DOHH2 (cell line): ENCODE measurements at regions not wholly inside any gene's neighbourhood (a gene's known extent, or its start where the extent isn't known, plus 50 kb on each side); places are given as distances from the start of the nearest gene placed in this dataset.

Experiments used
- H3F3A ChIP-seq: fragments of 200-600 bp; sonication (generic), shearing (Covaris generic); 2 replicates; pipeline ENCODE4 v1.6.0; 2016; ENCODE audit warnings: antibody characterized with exemption, mild to moderate bottlenecking; ENCODE audit not compliant: control insufficient read depth, insufficient read depth
- H3K27ac ChIP-seq: fragments of 200-600 bp; sonication (generic); 2 replicates; pipeline ENCODE4 v1.5.1; 2014; ENCODE audit warnings: low read depth, mild to moderate bottlenecking, low read length, moderate library complexity
- H3K27me3 ChIP-seq: fragments of 200-600 bp; sonication (generic); 2 replicates; pipeline ENCODE4 v1.6.1; 2014; ENCODE audit warnings: mild to moderate bottlenecking, low read length, mixed read lengths; ENCODE audit not compliant: control insufficient read depth
- H3K36me3 ChIP-seq: fragments of 200-600 bp; sonication (generic); 2 replicates; pipeline ENCODE4 v1.6.1; 2014; ENCODE audit warnings: mild to moderate bottlenecking, low read length, moderate library complexity, mixed read lengths; ENCODE audit not compliant: control insufficient read depth
- H3K4me1 ChIP-seq: fragments of 200-600 bp; sonication (generic); 2 replicates; pipeline ENCODE4 v1.6.1; 2014; ENCODE audit warnings: mild to moderate bottlenecking, low read length, mixed read lengths; ENCODE audit not compliant: control insufficient read depth
- H3K4me2 ChIP-seq: fragments of 200-600 bp; sonication (generic); 2 replicates; pipeline ENCODE4 v1.6.0; 2014; ENCODE audit warnings: mild to moderate bottlenecking, low read length, moderate library complexity
- H3K4me3 ChIP-seq: fragments of 200-600 bp; sonication (generic); 2 replicates; pipeline ENCODE4 v1.5.1; 2014; ENCODE audit warnings: mild to moderate bottlenecking, low read length, mixed read lengths
- H3K79me2 ChIP-seq: fragments of 200-600 bp; sonication (generic); 2 replicates; pipeline ENCODE4 v1.6.1; 2014; ENCODE audit warnings: mild to moderate bottlenecking, low read length, mixed read lengths; ENCODE audit not compliant: control insufficient read depth
- H3K9me2 ChIP-seq: fragments of 200-600 bp; sonication (generic); replicated peaks from 2 replicates; pipeline ENCODE4 v1.6.1; 2014; ENCODE audit warnings: mild to moderate bottlenecking, low read length, mixed read lengths; ENCODE audit not compliant: control insufficient read depth
- H3K9me3 ChIP-seq: fragments of 200-600 bp; sonication (generic); 2 replicates; pipeline ENCODE4 v1.6.1; 2014; ENCODE audit warnings: antibody characterized with exemption, low read length, mixed read lengths; ENCODE audit not compliant: control insufficient read depth, insufficient read depth
- H4K20me1 ChIP-seq: fragments of 200-600 bp; sonication (generic); 2 replicates; pipeline ENCODE4 v1.6.0; 2014; ENCODE audit warnings: low read depth, mild to moderate bottlenecking, antibody characterized with exemption, low read length, moderate library complexity; ENCODE audit not compliant: control insufficient read depth, insufficient read depth
- EZH2phosphoT487 ChIP-seq: fragments of 200-600 bp; sonication (generic); IDR thresholded peaks from 2 replicates; pipeline ENCODE4 v1.6.1; 2017; ENCODE audit warnings: borderline replicate concordance, mild to moderate bottlenecking, antibody characterized with exemption, low read length, moderate library complexity, mixed read lengths
- TF ChIP-seq, protein P1 (sequence below): fragments of 200-600 bp; sonication (generic); IDR thresholded peaks from one replicate; pipeline ENCODE4 v1.5.1; 2014; ENCODE audit warnings: antibody characterized with exemption, mild to moderate bottlenecking, low read depth, low read length; ENCODE audit not compliant: poor library complexity, severe bottlenecking

GRCh38 chr7:22936246-22936645 lies 77.7 kb downstream of the HYCC1 start:
- Histone ChIP-seq H3K27me3 (peaks cover 17% of the 10 kb centered on the region), H3F3A (no peaks in the 10 kb centered on the region), H3K4me3 (no peak overlapping the region), H3K9me2 (no peaks in the 10 kb centered on the region), H3K79me2 (no peaks in the 10 kb centered on the region), H3K4me1 (no peaks in the 10 kb centered on the region), H3K4me2 (no peak overlapping the region), H4K20me1 (no peaks in the 10 kb centered on the region), H3K36me3 (no peaks in the 10 kb centered on the region), H3K27ac (no peak overlapping the region), H3K9me3 (no peaks in the 10 kb centered on the region)
- no peak for TF ChIP-seq EZH2phosphoT487
- TF ChIP-seq, protein P1, sequence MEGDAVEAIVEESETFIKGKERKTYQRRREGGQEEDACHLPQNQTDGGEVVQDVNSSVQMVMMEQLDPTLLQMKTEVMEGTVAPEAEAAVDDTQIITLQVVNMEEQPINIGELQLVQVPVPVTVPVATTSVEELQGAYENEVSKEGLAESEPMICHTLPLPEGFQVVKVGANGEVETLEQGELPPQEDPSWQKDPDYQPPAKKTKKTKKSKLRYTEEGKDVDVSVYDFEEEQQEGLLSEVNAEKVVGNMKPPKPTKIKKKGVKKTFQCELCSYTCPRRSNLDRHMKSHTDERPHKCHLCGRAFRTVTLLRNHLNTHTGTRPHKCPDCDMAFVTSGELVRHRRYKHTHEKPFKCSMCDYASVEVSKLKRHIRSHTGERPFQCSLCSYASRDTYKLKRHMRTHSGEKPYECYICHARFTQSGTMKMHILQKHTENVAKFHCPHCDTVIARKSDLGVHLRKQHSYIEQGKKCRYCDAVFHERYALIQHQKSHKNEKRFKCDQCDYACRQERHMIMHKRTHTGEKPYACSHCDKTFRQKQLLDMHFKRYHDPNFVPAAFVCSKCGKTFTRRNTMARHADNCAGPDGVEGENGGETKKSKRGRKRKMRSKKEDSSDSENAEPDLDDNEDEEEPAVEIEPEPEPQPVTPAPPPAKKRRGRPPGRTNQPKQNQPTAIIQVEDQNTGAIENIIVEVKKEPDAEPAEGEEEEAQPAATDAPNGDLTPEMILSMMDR = no peak

GRCh38 chr7:22935269-22935668 lies 78.7 kb downstream of the HYCC1 start:
- Histone ChIP-seq H3K9me2 (no peaks in the 10 kb centered on the region), H3K79me2 (no peaks in the 10 kb centered on the region), H3K27me3 (peaks cover 17% of the 10 kb centered on the region), H3K9me3 (peaks cover 9% of the 10 kb centered on the region; the same call in 1 of the 2 replicates), H4K20me1 (no peaks in the 10 kb centered on the region), H3K36me3 (no peaks in the 10 kb centered on the region), H3K4me2 (no peak overlapping the region), H3F3A (no peaks in the 10 kb centered on the region), H3K4me1 (no peaks in the 10 kb centered on the region), H3K27ac (no peak overlapping the region), H3K4me3 (no peak overlapping the region)
- no peak for TF ChIP-seq EZH2phosphoT487
- TF ChIP-seq, protein P1 = no peak

DNA sequence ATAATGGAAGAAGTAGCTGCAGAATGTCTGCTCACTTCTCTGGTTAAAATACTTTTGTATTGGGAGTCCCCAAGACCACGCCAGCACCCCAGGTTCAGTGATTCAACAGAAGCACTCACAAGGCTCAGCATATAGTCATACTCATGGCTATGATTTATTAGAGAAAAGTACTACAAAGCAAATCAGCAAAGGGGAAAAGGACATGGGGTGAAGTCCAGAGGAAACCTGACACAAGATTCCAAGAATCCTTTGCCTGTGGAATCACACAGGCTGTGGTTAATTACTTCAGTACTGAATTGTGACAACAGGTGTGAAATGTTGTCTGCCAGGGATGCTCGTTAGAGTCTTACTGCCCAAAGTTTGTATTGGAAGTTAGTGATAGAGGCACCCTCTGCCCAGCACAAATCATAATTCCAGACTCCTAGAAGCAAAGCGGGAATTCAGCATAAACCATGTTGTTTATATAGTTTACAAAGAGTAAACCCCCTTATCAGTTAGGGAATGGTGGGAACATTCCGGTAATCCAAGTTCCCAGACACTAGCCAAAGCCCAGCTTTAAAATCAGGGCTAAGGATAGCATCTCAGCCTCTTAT lies 79.4 kb downstream of the HYCC1 start:
- Histone ChIP-seq H3F3A (no peaks in the 10 kb centered on the region), H3K9me2 (no peaks in the 10 kb centered on the region), H3K4me1 (no peaks in the 10 kb centered on the region), H3K9me3 (peaks cover 9% of the 10 kb centered on the region; the same call in 1 of the 2 replicates), H3K79me2 (no peaks in the 10 kb centered on the region), H3K4me2 (no peak overlapping the region), H4K20me1 (no peaks in the 10 kb centered on the region), H3K36me3 (no peaks in the 10 kb centered on the region), H3K27ac (no peak overlapping the region), H3K4me3 (no peak overlapping the region), H3K27me3 (peaks cover 17% of the 10 kb centered on the region)
- TF ChIP-seq, protein P1 = no peak
- no peak for TF ChIP-seq EZH2phosphoT487
